Activated naive CD8-positive, alpha-beta T cell treated with anti-CD3 and anti-CD28 coated beads, Interleukin-2, amount 10 ng/mL, durations not matched to agents 7 days and 5 days (primary cell): ENCODE measurements at regions not wholly inside any gene's neighbourhood (a gene's known extent, or its start where the extent isn't known, plus 50 kb on each side); places are given as distances from the start of the nearest gene placed in this dataset.
"Not testable (repeated sequence)": the region's sequence is repeated elsewhere in the genome, so short reads cannot be mapped to it uniquely, and the experiment has no call there.

ENCODE experiments used
- ATAC-seq: fragments of 150-1000 bp; cut with Tn5 transposase; one replicate; pipeline ENCODE4 v1.10.0; 2021; ENCODE audit warnings: low read depth, moderate library complexity
- POLR2A ChIA-PET: fragments of 350-600 bp; sonication (Branson Sonifier 250); formaldehyde crosslinking; loops from one replicate; lab custom pipeline; 2021; ENCODE audit warnings: antibody characterized with exemption; lab: Charles Lee
- DNase-seq: peaks from one replicate; pipeline ENCODE4 v3.0.0; 2021
- H3K27ac Mint-ChIP-seq: one replicate; pipeline ENCODE4 v1.8.0; 2022; ENCODE audit warnings: mild to moderate bottlenecking, mixed read lengths
- H3K27me3 Mint-ChIP-seq: one replicate; pipeline ENCODE4 v1.8.0; 2022; ENCODE audit warnings: mild to moderate bottlenecking, moderate library complexity, mixed read lengths
- H3K36me3 Mint-ChIP-seq: one replicate; pipeline ENCODE4 v1.8.0; 2021; ENCODE audit warnings: mild to moderate bottlenecking, mixed read lengths
- H3K4me1 Mint-ChIP-seq: one replicate; pipeline ENCODE4 v1.8.0; 2021; ENCODE audit warnings: mixed read lengths
- H3K4me3 Mint-ChIP-seq: one replicate; pipeline ENCODE4 v1.8.0; 2022; ENCODE audit warnings: mild to moderate bottlenecking, moderate library complexity, mixed read lengths
- H3K9me3 Mint-ChIP-seq: one replicate; pipeline ENCODE4 v1.8.0; 2021; ENCODE audit warnings: mixed read lengths

GRCh38 chr3:177443469-177443868, 246.2 kb upstream of the TBL1XR1 start:
- H3K36me3 Mint-ChIP-seq: no peaks in the 10 kb centered on the region
- no peaks in the 10 kb centered on the region for H3K27me3 Mint-ChIP-seq
- DNase-seq: no peak
- no peak overlapping the region for H3K4me3 Mint-ChIP-seq
- POLR2A ChIA-PET: no interaction called here
- H3K4me1 Mint-ChIP-seq: no peaks in the 10 kb centered on the region
- no peak for ATAC-seq
- no peaks in the 10 kb centered on the region for H3K9me3 Mint-ChIP-seq
- H3K27ac Mint-ChIP-seq: no peak overlapping the region

GRCh38 chr3:177444696-177445095, 247.4 kb upstream of the TBL1XR1 start:
- DNase-seq (no peak), ATAC-seq (no peak)
- no peak overlapping the region for H3K27ac Mint-ChIP-seq
- no peaks in the 10 kb centered on the region for H3K27me3 Mint-ChIP-seq
- H3K9me3 Mint-ChIP-seq: no peaks in the 10 kb centered on the region
- H3K4me1 Mint-ChIP-seq: peaks cover 8% of the 10 kb centered on the region
- no peaks in the 10 kb centered on the region for H3K36me3 Mint-ChIP-seq
- POLR2A ChIA-PET: no interaction called here
- no peak overlapping the region for H3K4me3 Mint-ChIP-seq

- H3K27ac Mint-ChIP-seq: no peak overlapping the region
- POLR2A ChIA-PET: no interaction called here
- ATAC-seq (no peak), DNase-seq (no peak)
- no peaks in the 10 kb centered on the region for H3K9me3 Mint-ChIP-seq
- no peak overlapping the region for H3K4me3 Mint-ChIP-seq
- no peaks in the 10 kb centered on the region for H3K27me3 Mint-ChIP-seq
- no peaks in the 10 kb centered on the region for H3K36me3 Mint-ChIP-seq
- H3K4me1 Mint-ChIP-seq: peaks cover 8% of the 10 kb centered on the region
Measured at GRCh38 chr3:177445549-177445948, 248.3 kb upstream of the TBL1XR1 start.

- ATAC-seq (no peak), DNase-seq (no peak)
- no peaks in the 10 kb centered on the region for H3K27me3 Mint-ChIP-seq
- H3K27ac Mint-ChIP-seq: no peak overlapping the region
- no peak overlapping the region for H3K4me3 Mint-ChIP-seq
- no peaks in the 10 kb centered on the region for H3K36me3 Mint-ChIP-seq
- POLR2A ChIA-PET: no interaction called here
- peaks cover 8% of the 10 kb centered on the region for H3K4me1 Mint-ChIP-seq
- H3K9me3 Mint-ChIP-seq: no peaks in the 10 kb centered on the region
Measured at GRCh38 chr3:177446165-177446601, 248.9 kb upstream of the TBL1XR1 start.

- H3K4me1 Mint-ChIP-seq: peaks cover 8% of the 10 kb centered on the region
- H3K9me3 Mint-ChIP-seq: no peaks in the 10 kb centered on the region
- no peak overlapping the region for H3K4me3 Mint-ChIP-seq
- ATAC-seq (no peak), DNase-seq (no peak)
- H3K27me3 Mint-ChIP-seq: no peaks in the 10 kb centered on the region
- no peaks in the 10 kb centered on the region for H3K36me3 Mint-ChIP-seq
- POLR2A ChIA-PET: no interaction called here
- no peak overlapping the region for H3K27ac Mint-ChIP-seq
Measured at GRCh38 chr3:177447938-177448337, 250.7 kb upstream of the TBL1XR1 start.

GRCh38 chr3:177448987-177449359, 251.7 kb upstream of the TBL1XR1 start:
- H3K4me1 Mint-ChIP-seq: peaks cover 8% of the 10 kb centered on the region
- POLR2A ChIA-PET: interaction anchor here (0.5 to 1.2 kb wide), 2 partner anchors 12 to 275 kb away, joined by 3 to 4 read pairs; no protein-coding TSS in a partner anchor
- H3K9me3 Mint-ChIP-seq: no peaks in the 10 kb centered on the region
- H3K4me3 Mint-ChIP-seq: peak overlapping the region; percentile 34
- peak overlapping the region; percentile 67 for H3K27ac Mint-ChIP-seq
- ATAC-seq: no peak
- DNase-seq: no peak
- no peaks in the 10 kb centered on the region for H3K27me3 Mint-ChIP-seq
- no peaks in the 10 kb centered on the region for H3K36me3 Mint-ChIP-seq

GRCh38 chr3:177449360-177450006, 252.2 kb upstream of the TBL1XR1 start:
- H3K4me3 Mint-ChIP-seq: peak overlapping the region; percentile 34
- POLR2A ChIA-PET: interaction anchor here (1.2 kb wide), 1 partner anchor 11 kb away, joined by 3 read pairs; no protein-coding TSS in a partner anchor
- DNase-seq: no peak
- H3K4me1 Mint-ChIP-seq: peaks cover 8% of the 10 kb centered on the region
- no peaks in the 10 kb centered on the region for H3K27me3 Mint-ChIP-seq
- no peaks in the 10 kb centered on the region for H3K9me3 Mint-ChIP-seq
- ATAC-seq: peak; percentile 14
- no peaks in the 10 kb centered on the region for H3K36me3 Mint-ChIP-seq
- H3K27ac Mint-ChIP-seq: peak overlapping the region; percentile 67

- DNase-seq: no peak
- no peak overlapping the region for H3K4me3 Mint-ChIP-seq
- no peaks in the 10 kb centered on the region for H3K27me3 Mint-ChIP-seq
- H3K27ac Mint-ChIP-seq: no peak overlapping the region
- peaks cover 8% of the 10 kb centered on the region for H3K4me1 Mint-ChIP-seq
- peaks cover 4% of the 10 kb centered on the region for H3K36me3 Mint-ChIP-seq
- POLR2A ChIA-PET: no interaction called here
- no peak for ATAC-seq
- peaks cover 3% of the 10 kb centered on the region for H3K9me3 Mint-ChIP-seq
Measured at GRCh38 chr3:177451301-177451750, 254.0 kb upstream of the TBL1XR1 start.

GRCh38 chr3:177451864-177452830, 254.9 kb upstream of the TBL1XR1 start:
- no peak for DNase-seq
- Mint-ChIP-seq H3K9me3 (peaks cover 3% of the 10 kb centered on the region), H3K4me1 (peaks cover 8% of the 10 kb centered on the region), H3K36me3 (peaks cover 4% of the 10 kb centered on the region), H3K4me3 (no peak overlapping the region), H3K27me3 (no peaks in the 10 kb centered on the region), H3K27ac (no peak overlapping the region)
- POLR2A ChIA-PET: no interaction called here
- ATAC-seq: no peak

GRCh38 chr3:177452831-177453450, 255.7 kb upstream of the TBL1XR1 start:
- Mint-ChIP-seq H3K9me3 (peaks cover 3% of the 10 kb centered on the region), H3K27me3 (no peaks in the 10 kb centered on the region), H3K4me1 (peaks cover 8% of the 10 kb centered on the region), H3K36me3 (peaks cover 4% of the 10 kb centered on the region), H3K4me3 (no peak overlapping the region), H3K27ac (no peak overlapping the region)
- POLR2A ChIA-PET: no interaction called here
- ATAC-seq: no peak
- DNase-seq: no peak

- POLR2A ChIA-PET: no interaction called here
- H3K27me3 Mint-ChIP-seq: no peaks in the 10 kb centered on the region
- DNase-seq (no peak), ATAC-seq (no peak)
- H3K36me3 Mint-ChIP-seq: peaks cover 4% of the 10 kb centered on the region
- H3K9me3 Mint-ChIP-seq: peaks cover 3% of the 10 kb centered on the region
- H3K4me3 Mint-ChIP-seq: no peak overlapping the region
- no peak overlapping the region for H3K27ac Mint-ChIP-seq
- H3K4me1 Mint-ChIP-seq: peaks cover 8% of the 10 kb centered on the region
Measured at GRCh38 chr3:177453451-177453844, 256.2 kb upstream of the TBL1XR1 start.

- POLR2A ChIA-PET, ATAC-seq, H3K4me3 Mint-ChIP-seq, H3K27ac Mint-ChIP-seq, H3K27me3 Mint-ChIP-seq, H3K36me3 Mint-ChIP-seq, DNase-seq, H3K9me3 Mint-ChIP-seq, H3K4me1 Mint-ChIP-seq: not testable (repeated sequence)
Measured at GRCh38 chr3:177457204-177457603, 259.9 kb upstream of the TBL1XR1 start.

GRCh38 chr3:177459401-177459800, 262.1 kb upstream of the TBL1XR1 start:
- Mint-ChIP-seq H3K9me3 (peaks cover 3% of the 10 kb centered on the region), H3K27me3 (no peaks in the 10 kb centered on the region), H3K27ac (no peak overlapping the region), H3K36me3 (peaks cover 4% of the 10 kb centered on the region), H3K4me1 (no peaks in the 10 kb centered on the region), H3K4me3 (no peak overlapping the region)
- POLR2A ChIA-PET: no interaction called here
- ATAC-seq (no peak), DNase-seq (no peak)
